Hepatic stellate cell (primary cell): ENCODE measurements at regions not wholly inside any gene's neighbourhood (a gene's known extent, or its start where the extent isn't known, plus 50 kb on each side); places are given as distances from the start of the nearest gene placed in this dataset.

ENCODE experiments used
- DNase-seq: peaks from one replicate; pipeline ENCODE4 v3.0.0; 2011; ENCODE audit warnings: low spot score

GRCh38 chr15:94607176-94607654, 375.9 kb downstream of the MCTP2 start:
- no peak for DNase-seq

- DNase-seq: no peak
Measured at GRCh38 chr15:94610069-94610468, 378.7 kb downstream of the MCTP2 start.

- no peak for DNase-seq
Measured at GRCh38 chr15:94610485-94610884, 379.1 kb downstream of the MCTP2 start.

GRCh38 chr15:94611656-94612055, 380.3 kb downstream of the MCTP2 start:
- no peak for DNase-seq

- DNase-seq: no peak
Measured at GRCh38 chr15:94615688-94616087, 384.3 kb downstream of the MCTP2 start.

GRCh38 chr15:94620632-94621031, 389.3 kb downstream of the MCTP2 start:
- DNase-seq: no peak

- no peak for DNase-seq
Measured at GRCh38 chr15:94621736-94622135, 390.4 kb downstream of the MCTP2 start.

- DNase-seq: no peak
Measured at GRCh38 chr15:94626949-94627348, 395.6 kb downstream of the MCTP2 start.

- no peak for DNase-seq
Measured at GRCh38 chr15:94631608-94632007, 400.2 kb downstream of the MCTP2 start.

GRCh38 chr15:94638183-94638582, 406.8 kb downstream of the MCTP2 start:
- DNase-seq: no peak

GRCh38 chr15:94639701-94640100, 408.3 kb downstream of the MCTP2 start:
- DNase-seq: no peak

- DNase-seq: no peak
Measured at GRCh38 chr15:94644433-94644832, 413.1 kb downstream of the MCTP2 start.

- no peak for DNase-seq
Measured at GRCh38 chr15:94653071-94653470, 421.7 kb downstream of the MCTP2 start.

GRCh38 chr15:94655249-94655880, 424.0 kb downstream of the MCTP2 start:
- no peak for DNase-seq

GRCh38 chr15:94665676-94666441, 434.5 kb downstream of the MCTP2 start:
- no peak for DNase-seq

- peak; percentile 3 for DNase-seq
Measured at GRCh38 chr15:94666553-94666952, 435.2 kb downstream of the MCTP2 start.

- DNase-seq: no peak
Measured at GRCh38 chr15:94667109-94667508, 435.7 kb downstream of the MCTP2 start.

GRCh38 chr15:94670438-94671034, 439.2 kb downstream of the MCTP2 start:
- DNase-seq: peak; percentile 22

- DNase-seq: no peak
Measured at GRCh38 chr15:94671858-94672532, 440.6 kb downstream of the MCTP2 start.

GRCh38 chr15:94673801-94674200, 442.4 kb downstream of the MCTP2 start:
- DNase-seq: no peak

GRCh38 chr15:94674296-94674695, 442.9 kb downstream of the MCTP2 start:
- DNase-seq: no peak

GRCh38 chr15:94677202-94677790, 445.9 kb downstream of the MCTP2 start:
- DNase-seq: no peak
